Colonic mucosa (tissue), 4 donors: ENCODE measurements at regions not wholly inside any gene's neighbourhood (a gene's known extent, or its start where the extent isn't known, plus 50 kb on each side); places are given as distances from the start of the nearest gene placed in this dataset.

Experiments used
- DNase-seq: peaks from one replicate; pipeline ENCODE4 v3.0.0-alpha.2; 2020
- H3K27ac ChIP-seq: fragments of 200-600 bp; one replicate; pipeline ENCODE4 v1.8.0; 2021
- H3K27me3 ChIP-seq: fragments of 200-600 bp; one replicate; pipeline ENCODE4 v1.8.0; 2021
- H3K36me3 ChIP-seq: fragments of 200-600 bp; one replicate; pipeline ENCODE4 v1.8.0; 2021
- H3K4me1 ChIP-seq: fragments of 200-600 bp; one replicate; pipeline ENCODE4 v1.8.0; 2021; ENCODE audit warnings: mild to moderate bottlenecking
- H3K4me3 ChIP-seq: fragments of 200-600 bp; one replicate; pipeline ENCODE4 v1.8.0; 2021
- H3K9ac ChIP-seq, 2 donors: one replicate each; pipeline ENCODE4 v1.7.0; 2013; ENCODE audit warnings: control low read depth in 2 of 2, low read depth in 2 of 2, low read length in 2 of 2
- H3K9me3 ChIP-seq: fragments of 200-600 bp; one replicate; pipeline ENCODE4 v1.8.0; 2021
- intact Hi-C: fragments of 100-400 bp; cut with DNase I; formaldehyde crosslinking; loops from one replicate; pipeline ENCODE4 v1.14.1; 2022
- TF ChIP-seq, protein P1 (sequence below): fragments of 200-600 bp; IDR thresholded peaks from one replicate; pipeline ENCODE4 v1.8.0; 2022; ENCODE audit warnings: antibody characterized with exemption, mild to moderate bottlenecking
- donor health status: healthy.
- donor health status: DM: no; HTN: no; CAD: no.
- donor health status: DM: no; HTN: no; CAD: no.

DNA sequence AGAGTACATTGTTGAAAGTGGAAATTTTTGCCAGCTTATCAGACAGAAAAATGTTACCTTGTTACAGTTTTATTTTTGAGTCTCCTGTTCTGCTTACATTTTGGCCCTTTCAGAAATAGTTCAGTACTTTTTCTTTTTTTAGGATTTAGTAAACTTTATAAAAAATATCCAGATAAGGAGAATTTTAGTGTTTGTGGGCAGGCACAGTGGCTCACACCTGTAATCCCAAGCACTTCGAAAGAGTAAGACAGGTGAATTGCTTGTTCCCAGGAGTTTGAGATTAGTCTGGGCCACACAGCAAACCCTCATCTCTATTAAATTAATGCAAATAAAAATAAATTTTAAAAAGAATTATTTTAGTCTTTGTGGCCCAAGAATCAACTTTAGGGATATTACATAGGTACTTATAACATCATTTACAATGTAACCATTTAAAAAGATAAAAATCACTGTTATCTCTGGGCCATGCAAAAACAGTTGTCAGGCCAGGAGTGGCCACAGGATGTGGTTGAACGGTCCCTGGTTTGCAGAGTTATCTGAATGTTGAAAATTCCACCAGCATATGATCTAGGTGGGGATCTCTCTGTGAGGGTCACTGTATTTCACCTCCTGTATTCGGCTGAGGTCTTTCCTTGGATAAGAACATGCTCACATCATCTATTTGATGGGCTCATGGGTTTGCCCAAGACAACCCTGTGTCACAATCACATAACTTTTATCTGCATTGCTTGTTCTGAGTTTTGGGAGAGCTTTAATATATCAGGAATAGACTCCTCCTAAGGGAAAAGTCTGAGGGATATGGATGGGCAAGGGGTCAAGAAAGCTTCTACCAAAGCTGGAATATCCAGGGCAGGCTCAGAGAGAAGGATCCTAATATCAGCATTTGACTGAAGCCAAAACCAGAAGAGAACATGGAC, 91.5 kb downstream of the GGTLC2 start:
- TF ChIP-seq, protein P1, sequence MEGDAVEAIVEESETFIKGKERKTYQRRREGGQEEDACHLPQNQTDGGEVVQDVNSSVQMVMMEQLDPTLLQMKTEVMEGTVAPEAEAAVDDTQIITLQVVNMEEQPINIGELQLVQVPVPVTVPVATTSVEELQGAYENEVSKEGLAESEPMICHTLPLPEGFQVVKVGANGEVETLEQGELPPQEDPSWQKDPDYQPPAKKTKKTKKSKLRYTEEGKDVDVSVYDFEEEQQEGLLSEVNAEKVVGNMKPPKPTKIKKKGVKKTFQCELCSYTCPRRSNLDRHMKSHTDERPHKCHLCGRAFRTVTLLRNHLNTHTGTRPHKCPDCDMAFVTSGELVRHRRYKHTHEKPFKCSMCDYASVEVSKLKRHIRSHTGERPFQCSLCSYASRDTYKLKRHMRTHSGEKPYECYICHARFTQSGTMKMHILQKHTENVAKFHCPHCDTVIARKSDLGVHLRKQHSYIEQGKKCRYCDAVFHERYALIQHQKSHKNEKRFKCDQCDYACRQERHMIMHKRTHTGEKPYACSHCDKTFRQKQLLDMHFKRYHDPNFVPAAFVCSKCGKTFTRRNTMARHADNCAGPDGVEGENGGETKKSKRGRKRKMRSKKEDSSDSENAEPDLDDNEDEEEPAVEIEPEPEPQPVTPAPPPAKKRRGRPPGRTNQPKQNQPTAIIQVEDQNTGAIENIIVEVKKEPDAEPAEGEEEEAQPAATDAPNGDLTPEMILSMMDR = no peak
- DNase-seq = no peak
- intact Hi-C loops = no loop called here
- Histone ChIP-seq H3K4me1 (no peaks in the 10 kb centered on the region), H3K27ac (no peak overlapping the region), H3K36me3 (no peaks in the 10 kb centered on the region), H3K4me3 (no peak overlapping the region), H3K27me3 (no peaks in the 10 kb centered on the region), H3K9me3 (no peaks in the 10 kb centered on the region), H3K9ac (no peak overlapping the region)

GRCh38 chr22:22737590-22737989, 93.2 kb downstream of the GGTLC2 start:
- intact Hi-C loops = no loop called here
- TF ChIP-seq, protein P1 = no peak
- H3K4me1 ChIP-seq = no peaks in the 10 kb centered on the region
- DNase-seq = no peak
- no peaks in the 10 kb centered on the region for H3K9me3 ChIP-seq
- H3K36me3 ChIP-seq = no peaks in the 10 kb centered on the region
- H3K27ac ChIP-seq = no peak overlapping the region
- no peaks in the 10 kb centered on the region for H3K27me3 ChIP-seq
- H3K4me3 ChIP-seq = no peak overlapping the region
- no peak overlapping the region for H3K9ac ChIP-seq

- Histone ChIP-seq H3K27me3 (no peaks in the 10 kb centered on the region), H3K9ac (no peak overlapping the region), H3K9me3 (no peaks in the 10 kb centered on the region), H3K4me3 (no peak overlapping the region), H3K27ac (no peak overlapping the region), H3K4me1 (no peaks in the 10 kb centered on the region), H3K36me3 (no peaks in the 10 kb centered on the region)
- intact Hi-C loops = no loop called here
- TF ChIP-seq, protein P1 = no peak
- DNase-seq = no peak
Measured at GRCh38 chr22:22738959-22739585, 94.7 kb downstream of the GGTLC2 start.

DNA sequence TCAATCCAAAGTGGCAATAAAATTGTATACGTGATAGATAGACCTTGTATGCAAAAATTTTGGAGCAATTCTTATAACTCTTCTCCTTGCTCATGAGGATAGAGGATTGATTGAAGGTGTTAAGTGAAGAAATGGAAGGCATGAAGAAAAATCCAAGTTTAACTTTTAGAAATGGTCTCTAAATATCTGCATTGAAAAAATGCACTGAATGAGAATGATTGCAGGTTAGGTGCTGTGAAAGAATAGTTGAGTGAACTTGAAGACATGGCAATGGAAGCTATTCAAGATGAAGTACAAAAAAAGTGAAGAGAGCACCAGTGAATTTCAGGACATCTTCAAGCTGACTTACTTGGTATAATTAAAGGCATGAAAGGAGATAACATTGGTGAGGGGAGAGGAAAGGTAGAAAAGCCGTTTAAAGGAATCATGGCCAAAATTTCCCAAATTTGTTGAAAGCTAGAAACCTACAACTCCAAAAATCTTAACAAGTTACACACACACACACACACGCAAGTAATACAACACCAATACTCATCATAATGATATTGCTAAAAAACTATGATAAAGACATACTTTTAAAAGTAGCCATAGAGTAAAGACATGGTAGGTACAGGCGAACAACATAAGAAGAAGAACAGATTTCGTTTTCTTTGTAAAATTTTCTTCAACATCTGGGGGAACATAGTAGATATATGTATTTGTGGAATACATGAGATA, 96.3 kb downstream of the GGTLC2 start:
- Histone ChIP-seq H3K9me3 (no peaks in the 10 kb centered on the region), H3K4me3 (no peak overlapping the region), H3K4me1 (no peaks in the 10 kb centered on the region), H3K36me3 (no peaks in the 10 kb centered on the region), H3K9ac (no peak overlapping the region), H3K27ac (no peak overlapping the region), H3K27me3 (no peaks in the 10 kb centered on the region)
- no peak for DNase-seq
- intact Hi-C loops = loop anchor here (10.0 kb wide), 1 partner anchor 276 kb away; no protein-coding TSS in a partner anchor
- TF ChIP-seq, protein P1 = no peak

GRCh38 chr22:22741843-22742242, 97.4 kb downstream of the GGTLC2 start:
- Histone ChIP-seq H3K9me3 (no peaks in the 10 kb centered on the region), H3K9ac (no peak overlapping the region), H3K36me3 (no peaks in the 10 kb centered on the region), H3K27me3 (no peaks in the 10 kb centered on the region), H3K27ac (no peak overlapping the region), H3K4me3 (no peak overlapping the region), H3K4me1 (no peaks in the 10 kb centered on the region)
- DNase-seq = no peak
- intact Hi-C loops = loop anchor here (10.0 kb wide), 1 partner anchor 277 kb away; no protein-coding TSS in a partner anchor
- TF ChIP-seq, protein P1 = no peak
